CD4-positive, alpha-beta T cell (primary cell): ENCODE measurements at regions not wholly inside any gene's neighbourhood (a gene's known extent, or its start where the extent isn't known, plus 50 kb on each side); places are given as distances from the start of the nearest gene placed in this dataset.

Experiments
- ATAC-seq: fragments of 200-7000 bp; cut with Tn5 transposase; one replicate; pipeline ENCODE4 v1.10.0; 2022; ENCODE audit warnings: mild to moderate bottlenecking; ENCODE audit not compliant: poor library complexity
- CTCF ChIA-PET: fragments of 350-600 bp; sonication (Branson Sonifier 250); formaldehyde crosslinking; loops from one replicate; lab custom pipeline; 2021; ENCODE audit warnings: antibody characterized with exemption, inconsistent platforms; lab: Charles Lee
- POLR2A ChIA-PET: fragments of 350-600 bp; sonication (Branson Sonifier 250); formaldehyde crosslinking; loops from one replicate; lab custom pipeline; 2021; ENCODE audit warnings: antibody characterized with exemption, inconsistent platforms; lab: Charles Lee
- DNase-seq, 14 experiments: peaks; one replicate each; pipeline ENCODE4 v3.0.0-alpha.2; 2013 to 2020; ENCODE audit warnings: mixed read lengths in 2 of 14
- H3K27ac ChIP-seq, 2 donors: one replicate each; pipeline versions ENCODE4 v1.5.1 to v1.7.0; 2013; ENCODE audit warnings: low read length in 2 of 2, low read depth in 1 of 2, mild to moderate bottlenecking in 1 of 2
- H3K27me3 ChIP-seq, 2 experiments: 1 replicate in 1 of 2; 2 replicates in 1 of 2; pipeline versions ENCODE4 v1.6.1 to v1.7.0; 2013; ENCODE audit warnings: low read length in 2 of 2, control low read depth in 1 of 2, mild to moderate bottlenecking in 1 of 2, moderate library complexity in 1 of 2; ENCODE audit not compliant: insufficient read depth in 2 of 2, control insufficient read depth in 1 of 2
- H3K36me3 ChIP-seq: one replicate; pipeline ENCODE4 v1.6.1; 2013; ENCODE audit warnings: low read length, control low read depth; ENCODE audit not compliant: insufficient read depth
- H3K4me1 ChIP-seq: one replicate; pipeline ENCODE4 v1.6.1; 2013; ENCODE audit warnings: low read length, control low read depth; ENCODE audit not compliant: insufficient read depth
- H3K4me3 ChIP-seq: one replicate; pipeline ENCODE4 v1.5.1; 2013; ENCODE audit warnings: mild to moderate bottlenecking, low read length, moderate library complexity
- H3K9me3 ChIP-seq, 2 experiments: 1 replicate in 1 of 2; 2 replicates in 1 of 2; pipeline versions ENCODE4 v1.6.1 to v1.7.0; 2013; ENCODE audit warnings: low read length in 2 of 2, mild to moderate bottlenecking in 2 of 2, control low read depth in 1 of 2, moderate library complexity in 1 of 2; ENCODE audit not compliant: control insufficient read depth in 1 of 2, insufficient read depth in 1 of 2
- H3K27ac Mint-ChIP-seq: one replicate; pipeline ENCODE4 v1.8.0; 2020; ENCODE audit warnings: mixed read lengths
- H3K27me3 Mint-ChIP-seq: one replicate; pipeline ENCODE4 v1.8.0; 2021; ENCODE audit warnings: mixed read lengths
- H3K36me3 Mint-ChIP-seq: one replicate; pipeline ENCODE4 v1.8.0; 2021; ENCODE audit warnings: low read depth, mixed read lengths
- H3K4me1 Mint-ChIP-seq: one replicate; pipeline ENCODE4 v1.8.0; 2021; ENCODE audit warnings: low read depth, mixed read lengths
- H3K4me3 Mint-ChIP-seq: one replicate; pipeline ENCODE4 v1.8.0; 2020; ENCODE audit warnings: mild to moderate bottlenecking, mixed read lengths
- H3K9me3 Mint-ChIP-seq: one replicate; pipeline ENCODE4 v1.8.0; 2020; ENCODE audit warnings: mixed read lengths
- intact Hi-C, 2 experiments: fragments of 100-400 bp; cut with DNase I in 1 of 2; cut with micrococcal nuclease in 1 of 2; formaldehyde crosslinking; loops; one replicate each; pipeline versions ENCODE4 v1.15.1 to v1.9.0; 2023 to 2025; cut with DNase I, micrococcal nuclease
- TF ChIP-seq, protein P1 (sequence below): fragments of 200-600 bp; IDR thresholded peaks from one replicate; pipeline ENCODE4 v1.8.0; 2022; ENCODE audit warnings: antibody characterized with exemption, mild to moderate bottlenecking

DNA sequence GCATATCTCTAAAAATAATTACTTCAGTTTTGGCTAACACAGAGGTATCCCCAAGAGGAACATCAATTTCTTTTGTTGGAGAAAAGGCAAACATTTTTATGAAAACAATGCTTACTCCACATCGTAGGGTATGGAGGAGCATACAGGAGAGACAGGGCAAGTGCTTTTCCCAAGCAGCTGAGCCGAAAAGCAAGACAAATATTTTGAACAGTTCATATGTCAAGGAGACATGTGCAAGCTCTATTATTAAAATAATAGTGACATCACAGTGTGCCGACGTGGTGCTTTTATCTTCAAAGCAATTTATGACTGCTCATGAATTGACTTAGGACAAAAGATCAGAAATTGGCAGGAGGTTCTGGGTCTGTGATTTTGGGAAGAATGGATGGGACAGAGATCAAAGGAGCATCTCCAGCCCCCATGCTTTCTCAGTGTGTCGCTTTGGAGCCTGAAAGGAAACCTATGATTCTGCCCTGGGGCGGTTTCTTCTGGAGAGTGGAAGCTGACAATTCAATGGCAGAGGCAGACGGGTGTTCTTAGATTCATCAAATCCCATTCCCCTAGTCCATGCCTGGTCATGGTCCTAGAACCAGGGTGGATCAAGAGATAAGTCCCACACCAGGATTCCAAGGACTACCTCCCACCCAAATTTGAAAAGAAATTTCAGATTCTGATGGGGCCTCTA lies 97.1 kb downstream of the JCAD start:
- ChIA-PET POLR2A (no interaction called here), CTCF (no interaction called here)
- no peak overlapping the region for H3K4me3 ChIP-seq
- Mint-ChIP-seq H3K27me3 (no peaks in the 10 kb centered on the region), H3K27ac (no peak overlapping the region), H3K4me1 (no peaks in the 10 kb centered on the region), H3K36me3 (no peaks in the 10 kb centered on the region), H3K9me3 (no peaks in the 10 kb centered on the region), H3K4me3 (no peak overlapping the region)
- no peaks in the 10 kb centered on the region for H3K9me3 ChIP-seq
- no peak overlapping the region for H3K27ac ChIP-seq
- H3K27me3 ChIP-seq = peaks cover 0 to 7% of the 10 kb centered on the region in 2 experiments
- no peaks in the 10 kb centered on the region for H3K4me1 ChIP-seq
- intact Hi-C loops = no loop called here
- no peaks in the 10 kb centered on the region for H3K36me3 ChIP-seq
- DNase-seq (no peak), ATAC-seq (no peak)
- TF ChIP-seq, protein P1, sequence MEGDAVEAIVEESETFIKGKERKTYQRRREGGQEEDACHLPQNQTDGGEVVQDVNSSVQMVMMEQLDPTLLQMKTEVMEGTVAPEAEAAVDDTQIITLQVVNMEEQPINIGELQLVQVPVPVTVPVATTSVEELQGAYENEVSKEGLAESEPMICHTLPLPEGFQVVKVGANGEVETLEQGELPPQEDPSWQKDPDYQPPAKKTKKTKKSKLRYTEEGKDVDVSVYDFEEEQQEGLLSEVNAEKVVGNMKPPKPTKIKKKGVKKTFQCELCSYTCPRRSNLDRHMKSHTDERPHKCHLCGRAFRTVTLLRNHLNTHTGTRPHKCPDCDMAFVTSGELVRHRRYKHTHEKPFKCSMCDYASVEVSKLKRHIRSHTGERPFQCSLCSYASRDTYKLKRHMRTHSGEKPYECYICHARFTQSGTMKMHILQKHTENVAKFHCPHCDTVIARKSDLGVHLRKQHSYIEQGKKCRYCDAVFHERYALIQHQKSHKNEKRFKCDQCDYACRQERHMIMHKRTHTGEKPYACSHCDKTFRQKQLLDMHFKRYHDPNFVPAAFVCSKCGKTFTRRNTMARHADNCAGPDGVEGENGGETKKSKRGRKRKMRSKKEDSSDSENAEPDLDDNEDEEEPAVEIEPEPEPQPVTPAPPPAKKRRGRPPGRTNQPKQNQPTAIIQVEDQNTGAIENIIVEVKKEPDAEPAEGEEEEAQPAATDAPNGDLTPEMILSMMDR = no peak

- H3K4me1 ChIP-seq = no peaks in the 10 kb centered on the region
- Mint-ChIP-seq H3K36me3 (no peaks in the 10 kb centered on the region), H3K27ac (no peak overlapping the region), H3K4me1 (no peaks in the 10 kb centered on the region), H3K4me3 (no peak overlapping the region), H3K9me3 (peaks cover 2% of the 10 kb centered on the region), H3K27me3 (no peaks in the 10 kb centered on the region)
- H3K4me3 ChIP-seq = no peak overlapping the region
- TF ChIP-seq, protein P1 = no peak
- peaks cover 0 to 7% of the 10 kb centered on the region in 2 experiments for H3K27me3 ChIP-seq
- no peak for DNase-seq
- no peak for ATAC-seq
- ChIA-PET POLR2A (no interaction called here), CTCF (no interaction called here)
- no peaks in the 10 kb centered on the region for H3K9me3 ChIP-seq
- H3K27ac ChIP-seq = no peak overlapping the region
- intact Hi-C loops = no loop called here
- H3K36me3 ChIP-seq = no peaks in the 10 kb centered on the region
Measured at GRCh38 chr10:29961351-29961750, 98.0 kb downstream of the JCAD start.

DNA sequence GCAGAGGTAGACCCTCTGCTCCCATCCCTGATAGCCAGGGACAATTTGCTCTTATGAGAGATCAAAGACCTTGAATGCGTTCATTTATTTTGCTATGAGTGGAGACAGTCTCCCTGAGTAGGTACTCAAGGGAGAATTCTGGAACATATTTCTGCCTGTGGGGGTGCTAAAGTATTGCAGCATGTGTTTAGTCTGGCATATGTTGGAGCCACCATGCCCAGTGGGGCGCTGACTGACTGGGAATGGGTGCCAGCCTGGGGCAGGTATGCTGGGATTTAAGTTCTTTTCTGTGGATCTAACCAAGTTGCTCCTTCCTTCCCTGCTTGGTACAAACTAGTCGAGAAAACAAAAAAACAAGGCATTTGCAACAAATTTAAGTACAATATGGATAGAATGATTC lies 99.1 kb downstream of the JCAD start:
- H3K9me3 Mint-ChIP-seq = peaks cover 2% of the 10 kb centered on the region

More for the DNA sequence above, 99.1 kb downstream of the JCAD start:
- ATAC-seq (no peak), DNase-seq (no peak)
- no peaks in the 10 kb centered on the region for H3K9me3 ChIP-seq
- TF ChIP-seq, protein P1 = no peak
- no peaks in the 10 kb centered on the region for H3K27me3 Mint-ChIP-seq
- no peak overlapping the region for H3K27ac Mint-ChIP-seq
- no peaks in the 10 kb centered on the region for H3K36me3 ChIP-seq
- H3K4me1 Mint-ChIP-seq = no peaks in the 10 kb centered on the region
- intact Hi-C loops = no loop called here
- H3K4me3 ChIP-seq = no peak overlapping the region
- H3K4me1 ChIP-seq = no peaks in the 10 kb centered on the region
- POLR2A ChIA-PET = no interaction called here
- CTCF ChIA-PET = no interaction called here
- H3K4me3 Mint-ChIP-seq = no peak overlapping the region
- no peak overlapping the region for H3K27ac ChIP-seq
- H3K36me3 Mint-ChIP-seq = no peaks in the 10 kb centered on the region
- peaks cover 0 to 7% of the 10 kb centered on the region in 2 experiments for H3K27me3 ChIP-seq
